GM23248 (cell line): ENCODE measurements at regions not wholly inside any gene's neighbourhood (a gene's known extent, or its start where the extent isn't known, plus 50 kb on each side); places are given as distances from the start of the nearest gene placed in this dataset.

Experiments used
- EZH2 ChIP-seq: fragments of 200-600 bp; sonication (generic); IDR thresholded peaks from 2 replicates; pipeline ENCODE4 v1.6.1; 2018; ENCODE audit warnings: antibody characterized with exemption, mild to moderate bottlenecking; ENCODE audit not compliant: insufficient read depth, poor library complexity, severe bottlenecking
- EZH2phosphoT487 ChIP-seq: fragments of 200-600 bp; sonication (generic); IDR thresholded peaks from 2 replicates; pipeline ENCODE4 v1.6.1; 2018; ENCODE audit warnings: antibody characterized with exemption, moderate library complexity, mild to moderate bottlenecking, low read depth; ENCODE audit not compliant: insufficient read depth

GRCh38 chr10:27426948-27427467 lies 77.1 kb upstream of the RAB18 start:
- TF ChIP-seq EZH2 (no peak), EZH2phosphoT487 (no peak)
